EL (cell line): ENCODE measurements at regions not wholly inside any gene's neighbourhood (a gene's known extent, or its start where the extent isn't known, plus 50 kb on each side); places are given as distances from the start of the nearest gene placed in this dataset.

Experiments used
- DNase-seq: peaks from one replicate; pipeline ENCODE4 v3.0.0-alpha.2; 2016

DNA sequence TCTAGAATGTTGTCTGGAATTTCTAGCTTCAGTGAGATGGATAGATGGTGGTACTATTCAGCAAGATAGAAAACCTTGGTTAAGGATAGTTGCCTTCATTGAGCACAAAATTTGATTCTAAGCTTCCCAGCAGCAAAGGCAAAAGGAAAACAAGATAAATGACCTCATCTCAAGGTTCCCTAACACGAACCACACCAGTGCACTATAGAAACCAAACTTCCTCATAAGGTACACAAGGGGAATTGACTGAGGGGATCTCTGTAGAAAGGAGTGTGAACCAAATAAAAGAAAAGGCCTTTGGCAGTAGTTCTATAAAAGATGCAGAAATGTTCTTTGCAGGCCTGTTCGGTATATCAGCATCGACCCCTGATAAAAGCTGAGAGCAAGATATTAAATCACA is 288.9 kb downstream of the SHQ1 start:
- DNase-seq: no peak

GRCh38 chr3:72558001-72558400 is 290.2 kb downstream of the SHQ1 start:
- no peak for DNase-seq

DNA sequence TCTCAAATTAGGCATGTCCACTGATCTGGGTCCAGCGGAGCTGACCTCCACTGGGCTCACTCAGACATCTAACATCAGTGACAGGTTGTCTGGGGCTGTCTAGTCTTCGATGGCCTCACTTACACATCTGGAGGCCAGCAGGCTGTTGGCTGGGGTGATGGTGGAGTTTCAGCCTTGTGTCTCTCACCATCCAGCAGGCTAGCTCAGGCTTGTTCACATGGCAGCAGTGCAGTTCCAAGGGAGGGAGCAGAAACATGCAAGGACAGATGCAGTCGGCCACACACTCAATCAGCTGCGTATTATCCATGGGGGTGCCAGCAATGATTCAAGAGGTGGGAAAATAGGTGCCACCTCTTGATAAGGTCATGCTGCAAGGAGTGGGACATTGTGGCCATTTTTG is 292.5 kb downstream of the SHQ1 start:
- DNase-seq: no peak

DNA sequence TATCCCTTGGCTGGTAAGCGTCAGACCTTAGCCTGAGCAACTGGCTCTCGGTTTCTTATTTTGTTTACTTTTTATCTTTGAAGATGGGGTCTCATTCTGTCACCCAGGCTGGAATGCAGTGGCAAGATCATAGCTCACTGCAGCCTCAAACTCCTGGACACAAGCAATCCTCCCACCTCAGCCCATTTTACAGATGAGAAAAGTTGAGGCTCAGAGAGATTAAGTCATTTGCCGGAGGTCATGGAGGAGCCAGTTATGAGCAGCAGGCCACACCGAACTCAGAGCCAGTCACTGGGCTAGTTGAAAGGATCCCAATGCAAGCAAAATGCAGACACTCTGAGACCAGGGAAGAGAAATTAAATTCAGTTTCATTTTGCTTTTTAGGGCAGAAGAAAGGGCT is 293.6 kb downstream of the SHQ1 start:
- no peak for DNase-seq

DNA sequence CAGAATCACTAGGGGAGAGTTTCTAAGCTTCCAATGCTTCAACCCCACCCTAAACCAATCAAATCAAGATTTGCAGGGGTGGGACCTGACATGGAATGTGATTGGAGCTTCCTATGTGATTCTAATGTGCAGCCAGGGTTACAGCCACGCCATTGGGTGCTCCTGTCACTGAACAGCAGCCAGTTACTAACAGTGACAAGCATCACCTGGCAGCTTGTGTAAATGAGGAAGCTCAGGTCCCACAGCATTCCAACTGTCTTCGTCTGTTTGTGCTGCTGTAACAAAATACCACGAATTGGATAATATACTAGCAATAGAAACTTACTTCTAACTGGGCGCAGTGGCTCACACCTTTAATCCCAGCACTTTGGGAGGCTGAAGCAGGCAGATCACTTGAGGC is 294.9 kb downstream of the SHQ1 start:
- DNase-seq: no peak

- no peak for DNase-seq
Measured at GRCh38 chr3:72550582-72551262, 297.5 kb downstream of the SHQ1 start.

GRCh38 chr3:72549761-72550581 is 298.3 kb downstream of the SHQ1 start:
- DNase-seq: peak; percentile 10

GRCh38 chr3:72548981-72549380 is 299.3 kb downstream of the SHQ1 start:
- DNase-seq: no peak

- DNase-seq: no peak
Measured at GRCh38 chr3:72548461-72548860, 299.8 kb downstream of the SHQ1 start.

DNA sequence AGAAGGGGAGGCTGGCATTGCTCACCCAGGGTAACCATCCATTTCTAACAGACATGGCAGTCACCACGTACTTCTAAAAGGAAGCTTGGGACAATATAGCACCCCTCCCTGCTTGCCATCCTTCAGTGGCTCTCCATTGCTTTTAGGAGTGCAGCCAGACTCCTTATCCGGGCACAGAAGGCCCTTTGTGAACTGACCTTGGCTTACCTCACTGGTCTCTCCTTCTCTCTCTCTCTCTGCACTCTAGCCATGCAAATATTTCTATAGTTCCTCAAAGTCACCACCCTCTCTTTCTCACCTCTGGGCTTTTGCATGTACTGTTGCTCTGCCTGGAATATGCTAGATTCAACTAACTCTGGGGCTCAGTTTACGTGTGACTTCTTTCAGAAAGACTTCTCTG is 301.1 kb downstream of the SHQ1 start:
- no peak for DNase-seq

- DNase-seq: no peak
Measured at GRCh38 chr3:72544239-72544638, 304.0 kb downstream of the SHQ1 start.

- no peak for DNase-seq
Measured at GRCh38 chr3:72543246-72543645, 305.0 kb downstream of the SHQ1 start.

- DNase-seq: no peak
Measured at GRCh38 chr3:72542781-72543180, 305.5 kb downstream of the SHQ1 start.

GRCh38 chr3:72539856-72540255 is 308.4 kb downstream of the SHQ1 start:
- no peak for DNase-seq

DNA sequence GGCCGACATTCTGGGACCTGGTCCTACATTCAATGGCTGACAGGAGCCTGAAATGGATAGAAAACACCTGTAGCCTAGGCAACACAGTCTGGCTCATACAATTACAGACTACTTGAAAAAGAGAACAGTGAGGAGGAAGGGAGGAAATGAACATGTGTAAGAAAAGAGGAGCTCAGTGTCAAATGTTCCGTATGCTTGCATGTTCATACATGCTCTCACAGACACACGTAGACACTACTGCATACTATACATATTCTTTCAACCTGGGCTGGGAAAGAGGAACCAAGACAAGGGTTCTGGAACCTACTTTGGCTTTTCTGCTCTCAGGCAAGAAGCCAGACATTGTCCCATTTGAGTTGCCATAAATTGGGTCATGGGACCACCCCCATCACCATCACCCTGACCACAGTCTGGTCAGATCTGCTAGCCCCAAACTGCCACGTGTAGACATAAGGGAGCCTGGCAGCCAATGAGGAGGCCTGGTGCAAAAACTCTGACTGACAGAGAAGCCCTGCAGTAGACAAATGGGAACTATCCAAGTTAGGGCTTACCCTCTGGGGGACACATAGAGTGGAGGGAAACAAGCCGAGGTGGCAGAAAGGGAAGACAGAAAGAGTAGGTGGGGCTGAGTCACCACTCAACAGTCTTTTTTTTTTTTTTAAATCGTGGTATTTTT is 310.0 kb downstream of the SHQ1 start:
- no peak for DNase-seq

- no peak for DNase-seq
Measured at GRCh38 chr3:72537448-72537847, 310.8 kb downstream of the SHQ1 start.

GRCh38 chr3:72536878-72537267 is 311.4 kb downstream of the SHQ1 start:
- no peak for DNase-seq

DNA sequence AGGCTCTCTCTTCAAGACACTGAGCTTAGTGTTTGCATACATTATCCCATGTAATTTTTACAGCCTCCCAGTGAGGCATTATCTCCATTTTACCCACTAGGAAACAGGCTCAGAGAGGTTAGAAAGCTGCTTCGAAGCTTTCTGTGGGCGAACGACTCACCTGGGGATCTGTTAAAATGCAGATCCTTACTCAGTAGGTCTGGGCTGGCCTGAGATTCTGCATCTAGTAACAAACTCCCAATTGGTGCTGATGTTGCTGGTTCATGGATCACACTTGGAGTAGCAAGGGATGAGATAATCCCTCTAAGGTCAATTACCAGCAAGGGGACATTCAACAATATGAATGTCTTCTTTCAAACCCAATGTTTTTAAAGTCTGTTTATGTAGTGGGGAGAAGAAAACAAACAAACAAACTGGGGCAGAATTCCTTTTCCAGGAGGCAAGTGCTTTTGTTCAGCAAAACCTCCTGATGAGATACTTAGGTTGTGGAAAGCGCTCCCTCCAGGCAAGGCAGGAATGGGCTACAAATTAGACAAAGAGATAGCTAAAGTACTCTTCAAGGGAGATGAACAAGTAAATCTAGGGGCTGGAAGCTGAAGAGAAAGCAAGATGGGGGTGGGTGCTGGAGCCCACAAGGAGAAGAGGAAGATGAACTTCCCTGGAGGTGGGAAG is 311.9 kb downstream of the SHQ1 start:
- no peak for DNase-seq

GRCh38 chr3:72535772-72536171 is 312.5 kb downstream of the SHQ1 start:
- no peak for DNase-seq

DNA sequence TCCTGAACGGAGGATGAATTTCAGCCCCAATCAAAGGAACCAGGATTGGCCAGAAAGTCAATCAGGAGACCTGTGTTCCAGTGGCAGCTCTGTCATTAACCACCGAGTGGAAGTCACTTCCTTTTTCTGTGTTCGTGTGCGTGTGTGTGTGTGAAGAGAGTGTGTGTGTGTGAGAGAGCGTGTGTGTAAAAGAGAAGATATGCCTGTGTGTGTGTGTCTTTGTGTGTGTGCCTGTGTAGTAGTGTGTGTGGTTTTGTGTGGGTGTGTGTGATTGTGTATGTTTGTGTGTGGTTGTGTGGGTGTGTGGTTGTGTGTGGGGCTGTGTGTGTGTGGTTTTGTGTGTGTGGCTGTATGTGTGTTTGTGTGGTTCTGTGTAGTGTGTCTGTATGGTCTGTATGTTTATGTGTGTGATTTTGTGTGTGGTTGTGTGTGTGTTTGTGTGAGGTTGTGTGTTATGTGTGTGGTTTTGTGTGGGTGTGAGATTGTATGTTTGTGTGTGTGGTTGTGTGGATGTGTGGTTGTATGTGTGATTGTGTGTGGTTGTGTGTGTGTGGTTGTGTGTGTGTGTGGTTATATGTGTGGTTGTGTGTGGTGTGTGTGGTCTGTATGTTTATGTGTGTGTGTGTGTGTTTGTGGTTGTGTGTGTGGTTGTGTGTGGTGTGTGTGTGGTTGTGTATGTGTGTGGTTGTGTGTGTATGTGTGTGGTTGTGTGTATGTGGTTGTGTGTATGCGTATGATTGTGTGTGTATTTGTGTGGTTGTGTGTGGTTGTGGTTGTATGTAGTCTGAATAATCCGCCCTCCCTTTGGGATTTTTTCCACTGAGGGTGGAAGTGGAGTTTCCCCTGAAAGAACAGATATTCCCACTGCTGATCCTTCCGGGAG is 314.4 kb downstream of the SHQ1 start:
- no peak for DNase-seq

DNA sequence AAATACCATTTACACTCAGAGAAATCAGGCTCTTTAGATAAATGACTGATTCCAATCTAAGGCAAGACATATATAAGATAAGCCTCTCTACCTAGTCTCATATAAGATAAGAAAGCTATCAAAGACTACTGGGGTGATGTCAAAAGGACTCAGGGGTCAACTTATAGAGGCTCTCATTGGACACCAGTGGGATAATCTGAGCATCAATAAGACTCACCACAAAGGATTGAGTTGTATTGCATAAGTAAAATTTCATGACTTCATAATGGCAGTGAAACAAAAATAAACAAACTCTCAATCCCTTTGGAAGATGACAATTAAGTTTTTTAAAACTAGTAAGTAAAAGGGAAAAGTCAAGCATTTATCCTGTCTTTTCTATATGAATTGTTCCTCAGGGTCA is 317.8 kb downstream of the SHQ1 start:
- DNase-seq: peak; percentile 9

DNA sequence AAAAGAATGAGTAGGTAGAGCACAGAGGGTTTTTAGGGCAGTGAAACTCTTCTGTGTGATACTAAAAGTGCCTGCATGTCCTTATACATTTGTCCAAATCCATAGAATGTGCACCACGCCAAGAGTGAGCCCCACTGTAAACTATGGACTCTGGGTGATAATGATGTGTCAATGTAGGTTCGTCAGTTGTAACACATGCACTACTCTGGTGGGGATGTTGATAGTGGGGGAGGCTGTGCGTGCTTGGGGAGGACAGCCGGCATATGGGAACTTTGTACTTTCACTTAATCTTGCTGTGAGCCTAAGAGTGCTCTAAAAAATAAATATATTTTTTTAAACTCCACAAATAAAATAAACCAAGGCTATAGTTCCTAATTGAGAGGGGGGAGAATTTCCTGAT is 319.2 kb downstream of the SHQ1 start:
- no peak for DNase-seq
